ENCODE measurements at regions not wholly inside any gene's neighbourhood (a gene's known extent, or its start where the extent isn't known, plus 50 kb on each side); places are given as distances from the start of the nearest gene placed in this dataset.
"Not testable (repeated sequence)": the region's sequence is repeated elsewhere in the genome, so short reads cannot be mapped to it uniquely, and the experiment has no call there.

DNA sequence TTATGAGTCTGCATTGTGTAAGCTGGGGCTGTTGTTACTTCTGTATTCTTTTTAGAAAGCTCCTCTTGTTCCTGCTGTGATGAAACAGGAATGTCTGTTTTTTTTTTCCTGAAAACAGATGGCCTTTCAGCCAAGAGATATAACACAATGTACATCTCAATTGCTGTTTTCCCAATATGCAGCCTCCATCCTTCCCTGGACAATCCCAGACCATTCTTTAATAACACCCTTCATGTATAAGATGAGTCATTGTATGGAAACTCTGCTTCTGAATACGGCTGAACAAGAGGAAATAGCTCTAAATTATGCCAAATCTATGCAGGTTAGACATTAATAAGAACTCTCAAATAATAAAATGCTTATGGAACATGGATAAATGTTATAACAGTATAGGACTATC lies 60.2 kb upstream of the LRRC4C start:
- DNase-seq = no peak

DNA sequence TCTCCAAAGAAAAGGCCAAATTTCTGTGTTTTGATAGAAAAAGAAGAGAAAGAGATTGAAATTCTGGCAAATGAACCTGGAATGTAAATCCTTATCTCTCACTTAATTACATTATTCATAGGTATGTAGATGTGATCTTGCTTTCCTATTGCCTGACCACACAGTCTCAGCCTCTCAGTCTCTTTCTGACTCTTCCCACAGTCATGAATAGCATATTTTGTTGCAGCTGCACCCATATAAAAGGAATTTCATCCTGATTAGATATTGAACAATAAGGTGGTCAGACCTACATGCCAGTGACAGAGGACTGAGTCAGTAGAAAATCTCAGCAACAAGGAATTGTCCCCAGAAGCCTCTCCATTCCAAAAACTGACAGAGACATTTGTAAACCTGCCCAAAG lies 62.9 kb upstream of the LRRC4C start:
- DNase-seq = no peak

DNA sequence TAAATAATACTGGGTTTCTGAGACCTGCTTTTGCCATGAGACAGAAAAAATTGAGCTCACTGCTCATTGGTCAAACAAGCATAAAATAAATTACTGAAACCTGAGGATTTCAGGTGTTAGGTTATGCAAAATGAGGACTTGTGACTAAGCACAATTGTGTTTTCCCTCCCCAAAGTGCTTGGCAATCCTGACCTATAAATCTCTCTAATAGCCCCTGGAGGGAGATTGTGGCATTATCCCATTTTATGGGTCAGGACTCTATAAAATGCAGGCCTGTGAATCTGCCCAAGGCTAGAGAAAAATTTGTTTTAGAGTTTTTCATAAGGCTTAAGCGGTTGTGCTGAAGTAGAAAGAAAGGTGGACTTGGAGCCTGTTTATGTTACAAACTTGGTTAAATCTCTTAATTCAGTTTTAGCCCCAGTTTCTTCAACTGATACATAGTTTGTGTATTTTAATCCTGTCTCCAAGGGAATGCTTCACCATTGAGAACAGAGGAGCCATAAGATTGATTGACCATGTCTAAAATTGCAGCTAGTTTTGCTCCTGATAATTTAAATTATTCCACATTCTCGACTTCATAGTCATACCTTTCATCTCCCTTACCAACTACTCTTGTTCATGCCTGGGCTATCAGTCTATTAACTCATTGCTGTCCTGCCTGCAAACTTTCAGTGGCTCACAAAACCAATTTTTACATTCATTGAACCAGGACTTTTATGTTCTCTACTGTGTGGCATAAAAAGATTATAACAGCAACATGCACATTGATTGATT lies 63.6 kb upstream of the LRRC4C start:
- DNase-seq = no peak

DNA sequence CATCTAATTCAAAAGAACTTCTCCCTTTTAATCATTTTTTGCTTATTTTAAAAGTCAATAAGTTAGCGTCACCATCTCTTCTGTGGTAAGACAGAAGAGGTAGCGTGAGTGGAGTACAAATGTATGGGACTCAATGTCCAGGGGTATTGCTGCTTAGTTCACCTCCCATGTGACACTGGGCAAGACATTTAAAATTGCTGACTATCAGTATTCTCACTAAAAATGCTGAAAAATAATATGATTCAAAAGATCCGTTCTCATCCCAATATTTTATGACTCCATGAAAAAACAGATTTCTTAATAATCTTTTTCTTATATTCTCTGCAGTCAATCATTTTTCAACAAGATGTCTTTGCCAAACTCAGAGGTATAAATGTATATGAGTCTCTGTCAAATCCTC lies 68.1 kb upstream of the LRRC4C start:
- no peak for DNase-seq

DNA sequence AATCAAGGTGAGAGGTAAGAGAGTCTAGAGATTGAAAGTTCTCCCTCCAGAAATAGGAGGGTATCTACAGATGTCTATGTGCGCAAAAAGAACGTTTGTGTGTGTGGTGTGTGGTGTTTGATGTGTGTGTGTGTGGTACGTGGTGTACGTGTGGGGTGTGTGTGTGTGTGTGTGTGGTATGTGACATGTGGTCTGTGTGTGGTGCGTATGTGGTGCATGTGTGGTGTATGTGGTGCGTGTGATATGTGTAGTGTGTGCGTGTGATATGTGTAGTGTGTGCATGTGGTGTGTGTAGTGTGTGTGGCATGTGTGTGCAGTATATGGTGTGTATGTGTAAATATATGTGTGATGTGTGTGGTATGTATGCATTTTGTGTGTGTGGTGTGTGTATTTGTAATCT lies 73.0 kb upstream of the LRRC4C start:
- DNase-seq = no peak

DNA sequence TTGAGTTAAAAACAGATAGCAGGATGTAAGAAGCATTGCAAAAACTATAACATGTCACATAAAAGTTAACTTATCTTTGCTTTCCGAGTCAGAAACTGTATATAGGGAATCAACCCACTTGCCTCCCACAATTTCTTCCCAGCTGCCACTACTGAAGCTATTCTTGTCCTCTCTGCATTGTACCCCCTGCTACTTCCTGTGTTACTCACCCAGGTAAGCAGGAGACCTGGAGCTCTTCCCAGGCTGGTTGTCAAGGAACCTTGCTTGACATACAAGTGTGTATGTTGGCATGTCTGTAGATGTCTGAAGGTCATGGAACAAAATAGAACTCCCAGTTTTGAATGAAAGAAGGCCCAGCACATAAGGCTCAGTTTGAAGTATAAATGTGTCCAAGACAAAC lies 74.3 kb upstream of the LRRC4C start:
- no peak for DNase-seq

DNA sequence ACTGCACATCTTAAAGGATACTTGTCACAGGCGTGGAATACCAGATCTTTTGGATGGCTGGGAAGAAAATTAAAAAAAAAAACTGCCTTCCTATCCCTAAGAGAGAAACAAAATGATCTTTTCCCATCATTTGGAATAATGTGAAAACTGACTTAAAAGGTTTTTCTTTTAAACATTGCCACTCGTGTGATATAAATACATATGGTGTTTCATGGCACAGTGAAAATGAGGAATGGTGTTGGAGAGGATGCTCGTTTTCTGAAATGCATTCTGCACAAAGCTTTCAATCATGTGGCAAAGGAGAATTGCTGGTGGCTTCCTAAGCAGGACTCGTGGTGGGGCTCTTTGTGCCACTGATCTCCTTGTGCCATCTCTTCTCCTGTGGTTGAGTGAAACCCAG lies 74.9 kb upstream of the LRRC4C start:
- DNase-seq = no peak

DNA sequence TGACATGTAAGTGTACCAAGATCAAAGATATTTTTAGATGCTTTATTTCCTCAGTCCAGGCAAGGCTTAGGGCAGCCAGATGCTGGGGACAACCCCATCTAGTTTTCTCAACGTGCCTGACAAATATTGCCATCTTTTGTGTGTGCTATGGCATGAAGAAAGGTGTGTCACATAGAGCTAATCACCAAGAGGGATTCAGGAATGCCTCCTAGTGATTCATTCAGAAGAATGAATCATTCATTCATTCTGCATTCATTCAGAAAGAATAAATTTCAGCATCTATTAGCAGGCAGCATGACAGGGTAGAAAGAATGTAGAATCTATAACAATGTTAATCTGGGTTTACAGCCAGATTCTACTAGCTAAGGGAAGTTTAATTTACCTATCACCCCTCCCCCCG lies 75.4 kb upstream of the LRRC4C start:
- no peak for DNase-seq

DNA sequence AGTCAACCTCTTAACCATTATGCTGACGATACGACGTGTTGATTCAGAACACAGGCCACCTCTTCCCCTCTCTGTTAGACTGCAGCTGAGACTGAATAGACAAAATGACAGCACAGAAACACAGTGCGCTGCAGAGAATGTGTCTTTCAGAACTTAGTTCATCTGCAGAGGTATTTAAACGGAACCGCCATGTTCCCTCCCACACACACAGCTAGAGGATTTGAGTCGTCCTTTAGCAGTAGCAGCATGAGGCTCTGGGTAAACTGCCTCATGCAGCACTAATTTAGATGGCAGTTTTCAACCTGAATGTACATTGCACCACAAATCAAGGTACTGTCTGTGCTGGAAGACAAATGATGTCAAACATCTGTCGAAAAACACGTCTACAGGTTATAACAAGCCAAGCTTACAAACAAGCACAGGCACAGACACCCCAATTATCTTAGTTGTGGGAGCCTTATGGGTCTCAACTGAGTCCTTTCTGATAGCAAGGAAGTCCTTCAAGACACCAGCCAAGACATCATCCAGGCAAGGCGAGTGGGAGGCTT lies 76.6 kb upstream of the LRRC4C start:
- no peak for DNase-seq

DNA sequence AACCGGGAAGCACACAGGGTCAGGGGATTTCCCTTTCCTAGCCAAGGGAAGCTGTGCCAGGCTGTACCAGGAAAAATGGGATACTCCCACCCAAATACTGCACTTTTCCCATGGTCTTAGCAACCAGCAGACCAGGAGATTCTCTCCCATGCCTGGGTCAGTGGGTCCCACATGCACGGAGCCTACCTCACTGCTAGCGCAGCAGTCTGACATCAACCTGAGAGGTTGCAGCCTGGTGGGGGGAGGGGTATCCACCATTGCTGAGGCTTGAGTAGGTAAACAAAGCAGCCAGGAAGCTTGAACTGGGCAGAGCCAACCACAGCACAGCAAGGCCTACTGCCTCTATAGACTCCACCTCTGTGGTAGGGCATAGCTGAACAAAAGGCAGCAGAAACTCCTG lies 85.5 kb upstream of the LRRC4C start:
- not testable (repeated sequence) for DNase-seq

DNA sequence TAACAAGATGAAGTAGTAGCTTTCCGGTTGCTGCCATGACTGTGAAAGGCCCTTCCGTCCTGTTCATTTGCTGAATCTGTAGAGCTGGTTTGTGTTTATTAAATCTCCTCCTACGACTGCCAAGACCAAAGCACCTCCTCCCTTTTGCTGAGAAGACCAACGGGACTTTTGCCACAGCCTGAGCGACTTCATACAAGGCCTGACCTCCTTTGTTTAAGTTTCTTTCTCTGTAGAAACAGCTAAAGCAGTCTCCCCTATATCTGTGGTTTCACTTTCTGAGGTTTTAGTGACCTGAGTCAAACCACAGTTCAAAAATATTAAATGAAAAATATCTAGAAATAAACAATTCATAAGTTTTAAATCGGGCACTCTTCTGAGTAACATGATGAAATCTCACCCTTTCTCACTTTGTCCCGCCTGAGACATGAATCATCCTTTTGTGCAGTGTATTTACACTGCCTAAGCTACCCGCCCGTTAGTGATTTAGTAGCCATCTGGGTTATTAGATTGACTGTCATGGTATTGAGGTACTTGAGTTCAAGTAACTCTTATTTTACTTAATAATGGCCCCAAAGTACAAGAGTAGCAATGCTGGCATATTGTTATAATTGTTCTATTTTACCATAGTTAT lies 119.1 kb upstream of the LRRC4C start:
- DNase-seq = no peak

DNA sequence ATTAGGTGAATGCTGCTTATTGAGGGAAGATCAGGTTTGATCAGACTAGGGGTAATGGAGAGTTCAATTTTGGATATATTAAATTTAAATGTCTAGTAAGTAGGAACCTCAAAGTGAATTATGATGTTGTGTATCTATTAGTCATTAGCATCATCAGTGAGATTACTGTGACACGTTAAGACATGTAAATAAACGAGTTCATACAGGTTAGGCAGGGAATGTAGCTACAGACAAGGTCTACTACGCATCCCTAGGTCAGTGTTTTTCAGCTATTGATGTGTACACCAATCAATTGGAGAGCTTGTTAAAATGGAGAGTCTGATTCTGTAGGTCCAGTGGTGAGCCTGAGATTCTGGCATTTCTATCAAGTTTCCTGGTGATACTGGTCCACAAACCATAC lies 120.1 kb upstream of the LRRC4C start:
- no peak for DNase-seq

DNA sequence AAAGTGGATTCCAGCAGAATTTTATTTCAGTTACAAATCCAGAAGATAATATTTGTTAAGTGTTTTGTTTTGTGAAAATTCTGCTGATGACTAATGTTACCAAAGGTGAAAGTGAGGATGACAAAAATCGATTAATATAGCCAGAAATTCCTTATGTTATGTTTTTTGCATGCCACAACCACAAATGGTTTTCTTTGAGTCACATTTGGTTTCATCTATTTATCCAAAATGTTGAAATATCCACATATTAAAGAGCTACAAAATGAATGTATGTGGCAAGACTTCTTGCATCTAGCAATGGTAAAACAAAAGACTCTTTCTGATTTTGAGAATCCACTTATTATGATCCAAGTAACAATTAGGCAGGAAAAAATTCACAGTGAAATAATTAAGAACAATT lies 150.1 kb upstream of the LRRC4C start:
- no peak for DNase-seq

DNA sequence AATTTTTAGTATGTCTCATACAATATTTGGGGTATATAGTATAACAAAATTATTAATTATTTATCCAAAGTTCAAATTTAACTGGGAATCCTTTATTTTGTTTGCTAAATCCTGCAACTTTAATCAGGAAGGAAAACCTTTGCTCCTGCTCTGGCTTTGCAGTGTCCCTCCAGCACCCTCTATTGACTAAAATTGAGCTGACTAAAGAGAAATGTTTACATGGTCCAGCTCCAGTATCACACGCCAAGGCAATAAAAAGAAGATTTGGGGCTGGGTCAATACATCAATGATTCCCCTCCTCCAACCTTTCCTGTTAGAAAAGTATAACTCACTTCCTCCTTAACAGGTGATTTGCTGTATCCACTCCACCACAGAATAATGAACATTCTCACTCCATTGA lies 153.0 kb upstream of the LRRC4C start:
- no peak for DNase-seq

DNA sequence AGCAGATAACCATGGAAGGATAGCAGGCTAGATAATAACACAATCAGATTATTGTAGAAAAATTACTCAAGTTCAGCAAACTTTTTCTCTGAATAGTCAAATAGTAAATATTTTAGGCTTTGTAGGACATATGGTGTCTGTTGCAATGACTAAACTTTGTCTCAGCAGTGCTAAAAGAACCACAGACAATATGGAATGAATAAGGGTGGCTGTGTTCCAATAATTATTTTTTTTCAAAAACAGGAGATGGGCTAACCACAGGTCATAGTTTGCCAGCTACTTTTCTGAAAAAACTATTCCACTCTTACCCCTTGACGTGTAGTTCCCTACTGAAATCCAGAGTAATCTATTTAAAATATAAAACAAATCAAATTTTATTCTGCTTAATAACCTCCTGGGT lies 153.9 kb upstream of the LRRC4C start:
- no peak for DNase-seq

DNA sequence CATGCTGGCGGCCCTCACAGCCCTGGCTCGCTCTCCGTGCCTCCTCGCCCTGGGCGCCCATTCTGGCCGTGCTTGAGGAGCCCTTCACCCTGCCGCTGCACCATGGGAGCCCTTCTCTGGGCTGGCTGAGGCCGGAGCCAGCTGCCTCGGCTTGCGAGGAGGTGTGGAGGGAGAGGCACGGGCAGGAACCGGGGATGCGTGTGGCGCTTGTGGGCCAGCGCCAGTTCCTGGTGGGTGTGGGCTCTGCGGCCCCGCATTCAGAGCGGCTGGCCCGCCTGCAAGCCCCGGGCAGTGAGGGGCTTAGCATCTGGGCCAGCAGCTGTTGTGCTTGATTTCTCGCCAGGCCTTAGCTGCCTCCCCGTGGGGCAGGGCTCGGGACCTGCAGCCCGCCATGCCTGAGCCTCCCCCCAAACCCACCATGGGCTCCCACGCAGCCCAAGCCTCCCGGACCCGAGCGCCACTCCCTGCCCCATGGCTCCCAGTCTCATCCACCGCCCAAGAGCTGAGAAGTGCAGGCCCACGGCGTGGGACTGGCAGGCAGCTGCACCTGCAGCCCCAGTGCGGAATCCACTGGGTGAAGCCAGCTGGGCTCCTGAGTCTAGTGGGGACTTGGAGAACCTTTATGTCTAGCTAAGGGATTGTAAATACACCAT lies 163.4 kb upstream of the LRRC4C start:
- DNase-seq = no peak

DNA sequence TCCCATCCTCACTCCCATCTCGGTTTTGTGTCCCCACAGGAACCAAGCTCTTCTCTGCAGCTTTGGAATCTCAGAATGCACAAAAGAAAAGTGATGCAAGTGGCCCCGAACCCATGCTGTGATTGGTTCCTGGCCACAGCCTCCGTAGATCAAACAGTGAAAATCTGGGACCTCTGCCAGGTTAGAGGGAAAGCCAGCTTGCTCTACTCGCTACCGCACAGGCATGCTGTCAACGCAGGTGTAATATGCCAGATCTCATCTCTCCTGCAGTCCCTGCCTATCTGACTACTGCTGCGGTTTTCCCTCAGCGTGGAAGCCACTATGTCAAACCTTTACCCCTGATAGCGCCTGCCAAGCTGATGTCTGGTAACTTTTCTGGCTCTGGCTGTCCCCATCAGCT lies 200.5 kb upstream of the LRRC4C start:
- no peak for DNase-seq

DNA sequence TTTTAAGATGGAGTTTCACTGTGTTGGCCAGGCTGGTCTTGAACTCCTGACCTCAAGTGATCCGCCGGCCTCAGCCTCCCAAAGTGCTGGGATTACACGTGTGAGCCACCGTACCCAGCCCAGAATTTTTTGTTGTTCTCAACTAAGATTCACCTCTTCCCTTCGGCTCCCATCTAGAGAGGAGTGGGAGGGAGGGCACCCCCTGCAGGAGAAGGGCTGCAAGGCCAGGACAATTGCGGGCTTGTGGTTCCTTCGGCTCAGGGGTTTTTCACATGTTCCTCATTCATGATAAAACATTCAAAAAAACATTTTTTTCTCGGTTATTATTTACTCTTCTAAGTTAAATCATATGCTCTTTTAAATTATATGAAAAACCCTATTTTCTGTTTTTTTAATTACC lies 201.1 kb upstream of the LRRC4C start:
- DNase-seq = no peak

DNA sequence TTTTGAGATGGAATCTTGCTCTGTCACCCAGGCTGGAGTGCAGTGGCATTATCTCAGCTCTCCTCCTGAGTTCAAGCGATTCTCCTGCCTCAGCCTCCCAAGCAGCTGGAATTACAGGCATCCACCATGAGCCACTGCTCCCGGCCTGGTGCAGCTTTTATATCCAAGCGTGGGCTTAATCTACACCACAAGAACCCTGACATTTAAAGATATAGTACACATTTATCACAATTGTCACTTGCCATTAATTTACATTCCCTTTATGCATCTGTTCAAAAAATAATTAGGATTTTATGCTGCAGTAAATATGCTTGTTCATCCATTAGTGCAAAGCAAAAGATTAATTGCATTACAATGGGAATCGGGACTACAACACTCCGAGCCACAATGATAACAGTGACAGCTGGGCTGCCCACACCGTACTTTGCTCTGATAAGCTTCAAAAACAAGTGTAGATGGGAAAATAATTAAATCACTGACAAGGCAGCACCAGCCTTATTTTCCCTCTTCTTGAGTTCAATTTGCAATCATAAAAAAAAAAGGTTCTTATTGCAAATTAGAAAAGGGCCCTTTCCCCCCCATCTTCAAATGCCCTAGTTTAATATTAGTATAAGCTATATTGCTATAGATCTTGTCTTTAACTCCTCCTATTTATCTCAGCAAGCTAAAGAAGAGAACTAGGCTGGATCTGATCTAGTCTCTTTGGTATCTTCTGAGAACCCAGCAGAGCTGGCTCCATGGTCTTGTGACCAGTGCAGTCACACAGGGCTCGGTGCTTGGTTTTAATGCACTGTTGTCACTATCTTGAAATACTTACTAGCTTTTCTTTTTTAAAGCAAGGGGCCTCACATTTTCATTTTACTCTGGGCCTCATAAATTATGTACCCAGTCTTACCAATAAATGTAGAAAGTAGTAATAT lies 206.2 kb upstream of the LRRC4C start:
- DNase-seq = no peak

DNA sequence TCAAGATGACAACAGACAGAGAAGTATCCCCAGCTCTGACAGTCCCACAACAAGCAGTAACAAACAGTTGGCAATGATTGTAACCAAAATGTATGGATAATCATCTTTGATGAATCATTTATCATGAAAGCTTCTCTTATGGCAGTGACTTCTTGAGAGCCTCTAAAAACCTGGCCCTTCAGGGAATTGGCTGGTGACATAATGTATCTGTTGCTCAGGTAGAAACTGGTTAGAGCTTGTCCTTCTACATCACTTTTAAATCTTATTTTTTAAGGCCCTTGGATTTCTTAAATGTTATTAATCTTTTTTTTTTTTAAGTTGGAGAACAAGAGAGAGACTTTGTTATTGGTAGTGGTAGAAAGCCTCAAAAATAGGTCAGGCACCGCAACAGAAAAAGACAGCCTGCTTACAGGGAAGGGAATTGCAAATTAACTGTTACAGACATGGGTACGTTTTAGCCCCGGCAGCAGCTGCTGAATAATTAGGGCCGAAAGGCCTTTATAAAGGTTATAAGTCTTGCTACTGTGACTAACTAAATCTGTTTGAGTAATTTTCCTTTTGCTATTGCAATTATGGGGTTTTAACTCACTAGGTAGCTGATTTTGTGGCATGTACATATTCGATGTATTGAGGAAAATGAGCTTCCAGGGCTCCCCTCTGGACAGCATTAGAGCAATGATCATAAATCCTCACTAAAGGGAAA lies 207.7 kb upstream of the LRRC4C start:
- DNase-seq = no peak

DNA sequence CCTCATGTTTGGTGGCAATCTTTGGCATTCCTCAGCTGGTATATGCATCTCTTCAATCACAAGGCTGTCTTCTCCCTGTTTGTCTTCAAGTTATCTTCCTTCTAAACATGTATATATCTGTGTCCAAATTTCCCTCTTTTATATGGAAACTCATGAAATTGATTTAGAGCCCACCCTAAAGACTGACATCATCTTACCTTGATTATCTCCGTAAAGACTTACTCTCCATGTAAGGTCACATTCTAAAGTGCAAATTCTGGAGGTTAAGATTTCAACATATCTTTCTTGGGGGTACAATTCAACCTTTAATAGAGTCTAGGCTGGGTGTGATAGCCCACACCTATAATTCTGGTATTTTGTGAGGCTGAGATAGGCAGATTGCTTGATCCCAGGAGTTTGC lies 215.8 kb upstream of the LRRC4C start:
- no peak for DNase-seq

DNA sequence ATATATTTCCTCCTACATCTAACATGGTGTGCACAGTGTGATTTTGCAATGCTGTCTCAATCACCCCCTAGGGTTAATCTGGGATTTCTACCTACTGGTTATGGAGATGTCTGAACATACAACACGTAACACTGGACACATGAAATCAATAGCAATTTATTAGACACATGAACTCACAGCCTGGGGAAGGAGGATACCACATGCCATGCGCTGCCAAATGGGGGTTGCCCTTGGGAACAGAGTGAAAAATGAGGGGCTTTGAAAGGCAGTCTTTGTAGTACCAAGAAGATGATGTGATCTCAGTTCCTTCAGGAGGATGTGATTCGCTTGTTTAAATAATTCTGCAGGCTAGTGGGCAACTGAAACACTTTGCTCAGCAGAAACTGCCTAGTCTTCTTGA lies 253.6 kb upstream of the LRRC4C start:
- DNase-seq = no peak
